Activated CD4-positive, alpha-beta memory T cell treated with anti-CD3 and anti-CD28 coated beads, Interleukin-2, amount 10 ng/mL, durations not matched to agents 7 days and 5 days (primary cell): ENCODE measurements at regions not wholly inside any gene's neighbourhood (a gene's known extent, or its start where the extent isn't known, plus 50 kb on each side); places are given as distances from the start of the nearest gene placed in this dataset.

ENCODE experiments used
- CTCF ChIA-PET: fragments of 350-600 bp; sonication (Branson Sonifier 250); formaldehyde crosslinking; loops from one replicate; lab custom pipeline; 2021; ENCODE audit warnings: antibody characterized with exemption, inconsistent platforms; lab: Charles Lee
- POLR2A ChIA-PET: fragments of 350-600 bp; sonication (Branson Sonifier 250); formaldehyde crosslinking; loops from one replicate; lab custom pipeline; 2021; ENCODE audit warnings: antibody characterized with exemption; lab: Charles Lee
- DNase-seq: peaks from one replicate; pipeline ENCODE4 v3.0.0-alpha.2; 2020
- H3K27ac Mint-ChIP-seq: one replicate; pipeline ENCODE4 v1.8.0; 2021; ENCODE audit warnings: mild to moderate bottlenecking, mixed read lengths
- H3K27me3 Mint-ChIP-seq: one replicate; pipeline ENCODE4 v1.8.0; 2021; ENCODE audit warnings: mixed read lengths
- H3K36me3 Mint-ChIP-seq: one replicate; pipeline ENCODE4 v1.8.0; 2021; ENCODE audit warnings: low read depth, mixed read lengths
- H3K4me1 Mint-ChIP-seq: one replicate; pipeline ENCODE4 v1.8.0; 2021; ENCODE audit warnings: mixed read lengths
- H3K4me3 Mint-ChIP-seq: one replicate; pipeline ENCODE4 v1.8.0; 2021; ENCODE audit warnings: mild to moderate bottlenecking, mixed read lengths
- H3K9me3 Mint-ChIP-seq: one replicate; pipeline ENCODE4 v1.8.0; 2021; ENCODE audit warnings: mixed read lengths

- Mint-ChIP-seq H3K36me3 (no peaks in the 10 kb centered on the region), H3K4me1 (no peaks in the 10 kb centered on the region), H3K4me3 (no peak overlapping the region)
These were observed 68.1 kb downstream of the TEKT4 start for GRCh38 chr2:94939349-94939748.

GRCh38 chr2:94947097-94948016 lies 76.1 kb downstream of the TEKT4 start:
- DNase-seq = no peak
- Mint-ChIP-seq H3K27me3 (peaks cover 9% of the 10 kb centered on the region), H3K27ac (no peak overlapping the region), H3K4me3 (no peak overlapping the region), H3K36me3 (no peaks in the 10 kb centered on the region), H3K4me1 (no peaks in the 10 kb centered on the region), H3K9me3 (no peaks in the 10 kb centered on the region)
- CTCF ChIA-PET = no interaction called here
- POLR2A ChIA-PET = no interaction called here

More at GRCh38 chr2:94939349-94939748, 68.1 kb downstream of the TEKT4 start:
- ChIA-PET POLR2A (no interaction called here), CTCF (no interaction called here)
- Mint-ChIP-seq H3K27me3 (peaks cover 20% of the 10 kb centered on the region), H3K9me3 (no peaks in the 10 kb centered on the region), H3K27ac (no peak overlapping the region)
- DNase-seq = no peak

GRCh38 chr2:94955702-94956101 lies 69.8 kb upstream of the MAL start:
- ChIA-PET POLR2A (no interaction called here), CTCF (interaction anchor here (0.5 to 2.1 kb wide), 7 partner anchors 12 to 290 kb away, joined by 3 to 8 read pairs (median 5); no protein-coding TSS in a partner anchor)
- Mint-ChIP-seq H3K4me1 (no peaks in the 10 kb centered on the region), H3K27me3 (peaks cover 30% of the 10 kb centered on the region), H3K27ac (no peak overlapping the region), H3K9me3 (no peaks in the 10 kb centered on the region), H3K36me3 (no peaks in the 10 kb centered on the region), H3K4me3 (no peak overlapping the region)
- DNase-seq = no peak

- Mint-ChIP-seq H3K9me3 (no peaks in the 10 kb centered on the region), H3K4me1 (no peaks in the 10 kb centered on the region), H3K36me3 (no peaks in the 10 kb centered on the region), H3K27me3 (peaks cover 37% of the 10 kb centered on the region), H3K27ac (no peak overlapping the region), H3K4me3 (no peak overlapping the region)
- peak; percentile 38 for DNase-seq
- CTCF ChIA-PET = interaction anchor here (0.6 to 2.1 kb wide), 16 partner anchors 11 to 208 kb away, joined by 3 to 11 read pairs (median 6); partner anchors contain the start of gene ZNF2
- POLR2A ChIA-PET = no interaction called here
These were observed 68.6 kb upstream of the MAL start for GRCh38 chr2:94956797-94957391.

GRCh38 chr2:94958245-94958644 lies 67.3 kb upstream of the MAL start:
- ChIA-PET POLR2A (no interaction called here), CTCF (interaction anchor here (1.7 to 2.0 kb wide), 3 partner anchors 28 to 157 kb away, joined by 7 to 11 read pairs (median 7); no protein-coding TSS in a partner anchor)
- Mint-ChIP-seq H3K27me3 (peaks cover 32% of the 10 kb centered on the region), H3K9me3 (no peaks in the 10 kb centered on the region), H3K4me3 (no peak overlapping the region), H3K27ac (no peak overlapping the region), H3K36me3 (no peaks in the 10 kb centered on the region), H3K4me1 (no peaks in the 10 kb centered on the region)
- no peak for DNase-seq

GRCh38 chr2:94960266-94960665 lies 65.2 kb upstream of the MAL start:
- DNase-seq = no peak
- Mint-ChIP-seq H3K27ac (no peak overlapping the region), H3K27me3 (peaks cover 38% of the 10 kb centered on the region), H3K36me3 (no peaks in the 10 kb centered on the region), H3K9me3 (no peaks in the 10 kb centered on the region), H3K4me1 (no peaks in the 10 kb centered on the region), H3K4me3 (no peak overlapping the region)
- ChIA-PET CTCF (no interaction called here), POLR2A (no interaction called here)

- no peak overlapping the region for H3K4me3 Mint-ChIP-seq
- no peak for DNase-seq
- H3K4me1 Mint-ChIP-seq = no peaks in the 10 kb centered on the region
- H3K27me3 Mint-ChIP-seq = peaks cover 36% of the 10 kb centered on the region
- no peak overlapping the region for H3K27ac Mint-ChIP-seq
- POLR2A ChIA-PET = no interaction called here
- CTCF ChIA-PET = interaction anchor here (0.7 kb wide), 1 partner anchor 26 kb away, joined by 3 read pairs; no protein-coding TSS in a partner anchor
- no peaks in the 10 kb centered on the region for H3K9me3 Mint-ChIP-seq
- H3K36me3 Mint-ChIP-seq = no peaks in the 10 kb centered on the region
These were observed 64.8 kb upstream of the MAL start for GRCh38 chr2:94960751-94961150.

- no peak for DNase-seq
- CTCF ChIA-PET = no interaction called here
- POLR2A ChIA-PET = no interaction called here
- no peak overlapping the region for H3K4me3 Mint-ChIP-seq
- H3K27me3 Mint-ChIP-seq = peaks cover 35% of the 10 kb centered on the region
- H3K4me1 Mint-ChIP-seq = no peaks in the 10 kb centered on the region
- no peaks in the 10 kb centered on the region for H3K36me3 Mint-ChIP-seq
- no peaks in the 10 kb centered on the region for H3K9me3 Mint-ChIP-seq
- H3K27ac Mint-ChIP-seq = no peak overlapping the region
These were observed 61.3 kb upstream of the MAL start for GRCh38 chr2:94964193-94964592.

- no peak for DNase-seq
- POLR2A ChIA-PET = no interaction called here
- Mint-ChIP-seq H3K4me3 (no peak overlapping the region), H3K9me3 (no peaks in the 10 kb centered on the region), H3K4me1 (no peaks in the 10 kb centered on the region), H3K27me3 (peaks cover 28% of the 10 kb centered on the region), H3K27ac (no peak overlapping the region), H3K36me3 (no peaks in the 10 kb centered on the region)
- CTCF ChIA-PET = interaction anchor here (2.6 kb wide), 1 partner anchor 10 kb away, joined by 8 read pairs; no protein-coding TSS in a partner anchor
These were observed 58.8 kb upstream of the MAL start for GRCh38 chr2:94966689-94967088.

GRCh38 chr2:94970353-94970752 lies 55.2 kb upstream of the MAL start:
- ChIA-PET POLR2A (no interaction called here), CTCF (no interaction called here)
- DNase-seq = no peak
- H3K9me3 Mint-ChIP-seq = no peaks in the 10 kb centered on the region
- H3K4me1 Mint-ChIP-seq = no peaks in the 10 kb centered on the region
- H3K27me3 Mint-ChIP-seq = peaks cover 20% of the 10 kb centered on the region
- H3K4me3 Mint-ChIP-seq = no peak overlapping the region
- H3K36me3 Mint-ChIP-seq = no peaks in the 10 kb centered on the region
- H3K27ac Mint-ChIP-seq = no peak overlapping the region
